GM21390 (cell line): ENCODE measurements at regions not wholly inside any gene's neighbourhood (a gene's known extent, or its start where the extent isn't known, plus 50 kb on each side); places are given as distances from the start of the nearest gene placed in this dataset.

Experiments used
- ATAC-seq: cut with Tn5 transposase; IDR thresholded peaks from one replicate; pipeline ENCODE4 v1.9.1; 2021; ENCODE audit not compliant: unreplicated experiment

GRCh38 chr3:127133971-127134370 is 59.0 kb upstream of the PRR23E start:
- ATAC-seq, result no peak

DNA sequence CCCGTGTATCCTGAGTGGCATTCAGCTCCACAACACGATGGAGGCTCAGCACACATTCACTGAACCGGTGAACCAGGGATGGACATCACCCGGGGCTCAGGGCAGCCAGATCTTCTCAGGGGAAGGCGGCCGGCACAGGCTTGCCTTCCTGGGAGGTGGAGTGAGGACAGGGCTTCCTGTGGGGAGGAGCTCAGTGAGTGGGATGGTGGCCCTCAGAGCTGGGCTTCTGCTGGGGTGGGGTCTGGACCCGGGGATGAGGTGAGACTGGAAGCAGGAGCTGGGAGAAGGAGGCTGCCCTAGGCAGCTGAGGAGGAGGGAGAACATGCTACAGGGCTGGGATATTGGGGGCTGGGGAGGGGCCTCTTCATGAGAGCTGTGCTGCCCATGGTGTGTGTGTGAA is 58.5 kb upstream of the PRR23E start:
- ATAC-seq, result no peak

DNA sequence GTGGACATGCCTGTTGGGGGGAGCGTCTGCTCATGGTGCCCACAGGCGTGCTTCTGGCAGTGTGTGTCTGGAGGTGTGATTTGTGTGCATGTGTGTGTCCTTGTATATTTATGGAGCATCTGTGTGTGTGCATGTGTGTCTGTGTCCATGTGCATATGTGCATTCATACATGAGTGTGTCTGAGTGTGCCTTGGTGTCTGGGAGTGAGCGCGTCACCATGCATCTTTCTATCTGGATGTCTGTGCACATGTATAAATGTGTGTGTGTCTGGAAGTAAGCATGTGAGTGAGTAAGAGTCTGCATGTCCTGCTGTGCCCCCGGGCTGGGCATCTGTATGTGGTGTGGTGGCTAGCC is 58.1 kb upstream of the PRR23E start:
- no peak for ATAC-seq

GRCh38 chr3:127135241-127136023 is 57.5 kb upstream of the PRR23E start:
- ATAC-seq, result no peak

DNA sequence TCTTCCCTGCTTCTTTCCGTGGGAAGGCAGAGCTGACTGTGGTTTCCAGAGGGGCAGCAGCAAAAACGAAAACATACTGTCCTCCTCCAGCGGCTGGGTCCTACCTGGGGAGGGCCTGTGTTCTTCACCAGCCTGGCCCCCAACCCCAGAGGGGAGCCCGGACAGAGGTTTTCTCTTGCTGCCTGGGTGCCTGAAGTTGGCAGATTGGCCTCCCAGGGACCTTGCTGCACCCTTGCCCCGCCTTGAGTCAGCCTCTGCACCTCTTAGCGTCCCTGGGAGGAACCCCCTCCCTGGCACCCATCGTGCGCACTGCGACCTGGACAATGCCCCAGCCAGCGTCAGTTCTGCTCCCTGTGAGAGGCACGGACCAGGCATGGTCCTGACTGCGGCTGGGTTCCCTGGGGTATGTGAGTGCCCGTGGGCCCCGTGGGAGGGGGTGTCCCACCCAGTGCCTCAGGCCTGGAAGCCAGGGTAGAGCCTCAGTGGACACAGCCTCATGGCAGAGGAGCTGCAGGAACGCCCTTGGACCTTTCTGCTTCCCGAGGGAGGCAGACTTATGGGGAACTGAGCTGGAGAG is 56.8 kb upstream of the PRR23E start:
- no peak for ATAC-seq

GRCh38 chr3:127136706-127137105 is 56.2 kb upstream of the PRR23E start:
- ATAC-seq, result no peak

- ATAC-seq, result no peak
These were observed 55.8 kb upstream of the PRR23E start for GRCh38 chr3:127137113-127137512.

DNA sequence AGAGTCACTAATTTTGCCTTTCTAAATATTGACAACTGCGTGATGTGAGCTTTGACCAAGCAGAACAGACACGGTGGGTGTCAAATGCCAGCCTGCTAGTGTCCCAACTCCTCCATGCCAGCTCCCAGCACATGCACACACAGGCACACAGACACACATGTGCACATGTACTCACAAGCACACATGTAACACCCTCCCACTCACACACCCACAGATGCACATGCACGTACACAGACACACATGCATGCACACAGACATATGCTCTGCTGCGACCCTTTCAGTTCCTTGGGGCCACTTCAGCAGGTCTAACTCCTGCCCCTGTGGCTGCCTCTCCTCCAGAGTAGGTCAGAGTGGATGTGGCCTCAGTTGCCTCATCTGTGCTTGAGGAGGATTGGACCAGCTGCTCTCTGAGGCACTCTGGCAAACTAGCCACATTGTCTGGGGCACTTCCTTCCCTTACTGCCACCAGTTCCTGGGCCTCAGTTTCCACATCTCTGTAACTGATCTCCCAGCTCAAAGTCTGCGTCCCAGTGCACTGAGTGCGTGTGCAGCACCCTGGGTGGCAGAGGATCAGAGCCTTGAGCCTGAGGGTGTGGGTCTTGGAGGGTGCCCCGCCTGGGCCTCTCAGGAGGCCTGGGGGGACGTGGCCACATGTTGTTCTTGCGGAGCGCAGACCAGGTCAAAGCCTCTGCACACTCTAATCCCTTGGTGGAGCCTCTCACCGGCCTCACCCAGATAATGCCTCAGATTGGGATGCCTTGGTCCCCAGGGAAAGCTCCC is 55.0 kb upstream of the PRR23E start:
- no peak for ATAC-seq

- no peak for ATAC-seq
These were observed 53.1 kb upstream of the PRR23E start for GRCh38 chr3:127139601-127140500.

DNA sequence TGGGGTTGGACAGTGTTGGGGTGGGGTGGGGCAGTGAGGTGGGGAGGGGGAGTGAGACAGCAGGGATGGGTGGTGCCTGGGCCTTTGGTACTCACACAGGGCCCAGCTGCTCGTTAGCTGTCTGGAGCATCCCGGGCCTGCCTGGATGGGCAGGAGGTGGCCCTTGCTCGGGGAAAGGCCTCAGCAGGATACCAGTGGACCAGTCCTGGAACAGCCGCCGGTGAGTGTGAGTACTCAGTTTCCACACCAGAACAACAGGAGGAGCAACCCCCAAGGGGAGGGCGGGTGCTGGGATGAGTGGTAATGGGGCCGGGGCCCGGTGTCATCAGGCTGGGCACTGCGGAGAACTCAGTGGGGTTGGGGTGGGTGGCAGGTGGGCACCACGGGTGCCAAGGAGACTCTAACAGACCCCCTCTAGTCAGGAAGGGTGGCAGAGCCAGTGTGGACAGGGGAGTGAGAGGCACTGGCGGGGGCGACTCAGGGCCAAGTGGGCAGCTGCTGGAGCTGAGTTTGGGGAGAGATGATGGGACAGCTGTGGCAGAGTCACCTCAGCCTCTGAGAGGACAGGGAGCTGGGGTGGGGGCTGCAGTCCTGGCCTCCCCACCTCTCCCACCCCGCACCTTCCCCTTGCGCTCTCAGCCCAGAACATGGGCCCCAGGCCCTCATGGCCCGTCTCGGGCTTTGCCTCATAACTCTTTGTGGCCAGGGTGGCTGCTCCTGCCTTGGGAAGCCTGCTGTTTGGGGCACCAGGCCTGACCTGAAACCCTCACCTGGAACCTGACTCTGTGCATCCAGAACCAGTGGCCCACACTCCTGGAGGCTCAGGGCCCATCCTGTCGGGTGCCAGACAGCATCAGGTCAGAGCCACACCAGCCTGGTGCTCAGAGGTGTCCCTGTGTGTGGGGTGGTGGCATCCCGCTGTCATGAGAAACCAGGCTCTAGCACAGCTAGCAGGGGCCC is 52.1 kb upstream of the PRR23E start:
- no peak for ATAC-seq

DNA sequence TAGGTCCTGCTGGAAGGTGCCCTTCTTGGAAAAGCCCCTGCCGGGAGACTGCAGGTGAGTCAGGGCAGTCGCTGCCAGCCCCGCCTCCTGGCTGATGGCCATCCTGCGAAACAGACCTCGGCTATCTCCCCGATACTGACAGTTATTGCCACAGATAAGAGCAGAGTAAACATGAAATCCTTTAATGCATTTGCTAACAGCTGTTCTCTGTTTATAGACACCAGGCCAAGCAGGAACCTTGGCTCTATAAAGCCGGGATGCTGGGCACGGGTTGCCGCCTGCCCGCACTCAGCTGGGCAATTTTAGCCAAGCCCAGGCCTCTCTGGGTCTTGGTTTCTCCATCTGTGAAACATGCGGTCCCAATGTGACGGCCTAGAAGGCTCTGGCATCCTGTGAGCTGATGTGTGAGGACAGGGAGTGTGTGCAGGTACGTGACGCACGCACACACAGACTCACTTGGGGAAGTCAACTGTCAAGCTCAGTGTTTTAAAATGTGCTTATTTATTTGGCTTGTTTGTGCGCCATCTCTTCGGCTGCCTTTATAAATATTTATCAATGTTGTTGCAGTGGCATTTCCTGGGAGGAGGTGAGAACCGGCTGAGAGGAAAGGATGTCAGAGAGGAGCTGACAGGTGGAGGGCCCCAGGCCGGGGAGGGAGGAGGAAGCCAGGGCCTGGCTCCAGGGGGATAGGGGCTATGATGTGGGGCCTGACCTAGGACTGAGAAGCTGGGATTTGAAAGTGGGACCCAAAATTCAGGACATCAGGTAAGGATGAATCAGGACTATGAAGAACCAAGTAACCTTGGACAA is 50.8 kb upstream of the PRR23E start:
- ATAC-seq, result no peak
